ENCODE measurements at regions not wholly inside any gene's neighbourhood (a gene's known extent, or its start where the extent isn't known, plus 50 kb on each side); places are given as distances from the start of the nearest gene placed in this dataset.

DNA sequence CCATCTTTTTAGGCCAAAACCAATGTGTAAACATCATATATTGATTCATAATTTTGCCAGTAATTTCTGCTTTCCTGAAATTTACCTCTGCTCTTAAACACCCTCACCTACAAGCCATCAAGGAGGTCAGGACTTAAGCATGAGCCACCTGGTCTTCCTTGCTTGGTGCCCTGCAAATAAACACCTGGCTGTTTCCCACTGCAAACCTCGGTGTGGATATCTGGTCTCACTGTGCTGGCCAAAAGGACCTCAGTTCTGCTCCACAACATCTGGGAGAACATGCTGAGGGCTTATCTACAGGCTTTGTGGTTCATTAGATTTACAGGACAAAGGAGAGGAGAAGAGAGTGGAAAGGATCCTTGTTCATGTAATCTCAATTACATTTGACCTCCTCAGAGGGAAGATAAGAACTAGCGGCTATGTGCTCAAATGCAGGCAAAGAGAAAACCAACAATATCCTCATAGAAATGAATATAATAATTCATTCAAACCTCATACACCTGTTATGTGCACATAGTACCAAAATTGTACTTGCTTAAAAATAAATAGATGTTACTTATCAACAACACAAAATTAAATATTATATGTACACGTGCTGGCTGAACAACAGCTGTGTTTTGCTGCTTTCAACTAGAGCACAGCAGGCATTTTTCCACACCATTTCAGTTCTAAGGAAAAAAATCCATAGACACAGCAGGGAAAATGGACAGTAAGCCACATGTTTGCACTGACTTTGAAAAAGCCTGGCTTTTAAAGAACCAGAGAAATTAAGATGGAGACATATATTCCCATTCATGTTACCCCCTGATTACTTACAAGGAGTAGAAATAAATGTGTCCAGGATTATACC lies 465.1 kb downstream of the LPIN1 start:
- no peak for TF ChIP-seq CTCF (IDR thresholded peaks at IDR 0.05; ENCODE audit: low read depth, low read length)
- no peak for TF ChIP-seq EZH2phosphoT487 (IDR thresholded peaks at IDR 0.05; ENCODE audit: low read depth)
